Endometrium (tissue), 2 donors: ENCODE measurements at regions not wholly inside any gene's neighbourhood (a gene's known extent, or its start where the extent isn't known, plus 50 kb on each side); places are given as distances from the start of the nearest gene placed in this dataset.

Experiments used
- FAIRE-seq: peaks from 2 replicates; lab custom pipeline; 2012; peaks lifted over from hg19 to GRCh38; lab: Jason Lieb, UNC
- donor health status: control.
- donor health status: control.

DNA sequence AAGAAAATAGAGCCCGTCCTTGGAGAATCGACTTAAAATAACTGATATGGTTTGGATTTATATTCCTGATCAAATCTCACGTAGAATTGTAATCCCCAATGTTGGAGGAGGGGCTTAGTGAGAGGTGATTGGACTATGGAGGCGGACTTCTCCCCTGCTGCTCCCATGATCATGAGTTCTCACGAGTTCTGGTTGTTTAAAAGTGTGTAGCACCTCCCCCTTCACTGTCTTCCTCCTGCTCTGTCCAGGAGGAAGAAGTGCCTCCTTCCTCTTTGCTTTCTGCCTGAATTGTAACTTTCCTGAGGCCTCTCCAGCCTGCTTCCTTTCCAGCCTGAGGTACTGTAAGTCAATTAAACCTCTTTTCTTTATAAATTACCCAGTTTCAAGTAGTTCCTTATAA is 529.2 kb downstream of the HAO1 start:
- FAIRE-seq: no peak

DNA sequence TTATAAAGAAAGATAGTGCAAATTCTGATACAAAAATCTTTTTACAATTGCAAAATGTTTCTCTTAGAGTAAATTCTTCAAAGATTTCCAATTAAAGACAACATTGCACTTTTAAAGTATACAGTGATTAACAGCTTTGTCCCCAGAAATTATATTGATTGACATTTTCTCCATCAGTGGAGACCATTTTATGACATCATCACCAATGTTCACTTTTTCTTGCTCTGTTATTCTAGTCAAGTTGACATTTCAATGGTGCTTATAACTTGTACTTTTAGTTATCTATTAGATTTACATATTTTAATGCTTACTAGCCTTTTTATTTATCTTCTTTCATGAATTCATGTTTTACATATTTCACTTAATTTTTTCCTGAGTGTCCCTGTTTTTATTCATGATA is 524.8 kb downstream of the HAO1 start:
- FAIRE-seq: no peak

DNA sequence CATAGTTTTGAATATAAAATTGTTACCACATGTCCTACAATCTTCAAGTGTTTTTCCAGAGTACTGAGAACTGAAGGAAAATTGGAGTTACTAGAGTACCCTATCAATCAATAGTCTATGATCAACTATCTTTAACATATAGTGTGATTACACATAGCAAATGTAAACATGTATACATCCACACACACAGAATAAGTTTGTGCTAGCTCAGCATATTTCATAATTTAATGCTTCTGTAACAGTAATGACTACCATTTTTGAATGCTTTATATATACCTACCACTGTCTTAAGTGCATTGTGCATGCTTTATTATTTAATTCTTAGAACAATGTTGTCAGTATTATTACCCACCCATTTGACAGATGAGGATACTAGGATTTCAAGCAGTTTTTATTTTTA is 523.9 kb downstream of the HAO1 start:
- no peak for FAIRE-seq

DNA sequence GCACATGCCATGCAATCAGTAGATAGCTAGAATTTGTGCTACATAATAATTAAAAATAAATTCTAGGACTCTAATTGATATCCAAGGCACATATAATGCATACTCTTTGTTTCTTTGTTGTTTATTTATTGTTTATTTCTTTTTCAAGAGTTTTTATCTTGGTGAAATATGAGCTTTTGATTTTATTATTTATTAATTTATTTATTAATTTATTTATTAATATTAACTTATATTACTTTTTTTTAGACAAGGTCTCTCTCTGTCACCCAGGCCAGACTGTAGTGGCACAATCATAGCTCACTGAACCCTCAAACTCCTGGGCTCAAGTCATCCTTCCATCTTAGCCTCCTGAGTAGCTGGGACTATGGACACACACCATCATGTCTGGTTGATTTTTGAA is 519.9 kb downstream of the HAO1 start:
- FAIRE-seq: no peak

DNA sequence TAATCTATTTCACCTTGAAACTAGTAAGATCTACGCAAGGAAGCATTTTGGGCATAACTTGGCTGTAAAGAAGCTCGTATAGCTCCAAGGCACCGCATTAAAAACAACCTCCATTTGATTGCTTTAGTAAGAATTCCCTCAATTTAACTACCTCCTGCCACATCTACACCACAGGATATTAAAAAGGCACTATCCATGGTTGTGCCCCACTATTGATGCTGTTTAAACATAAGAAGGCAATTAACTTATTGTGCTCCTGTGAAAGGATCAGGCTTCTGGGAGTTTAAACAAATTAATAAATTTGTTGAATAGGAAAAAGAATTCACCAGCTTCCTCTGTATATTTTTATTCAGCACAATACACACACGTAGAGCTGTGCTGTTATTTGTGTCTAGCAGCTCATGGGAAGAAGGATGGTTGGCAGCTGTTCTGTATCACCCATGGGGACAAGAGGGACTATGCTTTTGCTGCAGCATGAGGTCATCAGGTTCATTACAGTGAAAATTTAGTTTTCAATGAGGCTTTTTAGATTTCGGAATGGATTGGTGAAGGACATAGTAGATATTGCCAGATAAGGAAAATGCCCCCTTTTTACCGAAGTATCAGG is 513.3 kb downstream of the HAO1 start:
- FAIRE-seq: no peak

DNA sequence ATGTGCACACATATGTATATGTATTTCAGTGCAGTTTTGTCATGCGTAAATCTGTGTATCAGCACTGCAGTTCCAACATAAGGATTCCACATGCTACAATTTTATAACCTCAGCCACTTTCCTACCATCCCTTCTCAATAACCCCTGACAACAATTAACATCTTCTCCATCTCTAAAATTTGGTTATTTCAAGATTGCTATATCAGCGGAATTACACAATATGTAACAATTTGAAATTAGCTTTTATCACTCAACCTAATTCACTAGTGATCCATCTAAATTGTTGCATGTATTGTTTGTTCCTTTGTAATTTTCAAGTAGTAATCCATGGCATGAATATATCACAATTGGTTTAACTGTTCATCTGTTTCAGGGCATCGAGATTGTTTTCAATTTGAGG is 511.3 kb downstream of the HAO1 start:
- no peak for FAIRE-seq

DNA sequence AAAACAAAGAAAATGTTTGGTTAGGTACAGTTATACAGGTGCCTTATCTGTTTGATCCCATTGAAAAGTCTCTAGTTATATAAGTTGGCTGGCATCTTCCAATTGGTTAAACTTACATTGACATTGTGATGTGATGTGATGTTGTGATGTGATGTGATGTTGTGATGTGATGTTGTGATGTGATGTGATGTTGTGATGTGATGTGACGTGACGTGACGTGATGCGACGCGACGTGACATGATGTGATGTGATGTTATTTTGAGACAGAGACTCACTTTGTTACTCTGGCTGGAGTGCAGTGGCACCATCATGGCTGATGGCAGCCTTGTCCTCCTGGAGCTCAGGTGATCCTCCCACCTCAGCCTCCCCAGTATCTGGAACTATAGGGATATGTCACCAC is 507.6 kb downstream of the HAO1 start:
- FAIRE-seq: no peak

DNA sequence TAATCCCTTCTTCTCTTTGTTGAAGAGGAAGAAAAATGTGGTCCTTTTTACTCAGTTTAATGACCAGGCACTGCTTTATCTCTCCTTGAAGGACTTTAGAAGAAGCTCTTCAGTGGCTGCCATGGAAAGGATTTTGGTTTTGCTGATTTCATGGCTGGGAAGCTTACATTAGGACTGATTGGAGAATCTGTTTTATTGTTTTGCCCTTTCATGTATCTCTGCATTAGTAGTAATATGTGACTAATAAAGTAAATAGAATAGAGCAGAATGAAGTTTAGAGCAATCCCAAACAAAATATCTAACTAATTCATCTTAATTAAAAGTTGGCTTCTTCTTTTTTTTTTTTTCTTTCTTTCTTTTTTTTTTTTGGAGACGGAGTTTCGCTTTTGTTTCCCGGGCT is 502.9 kb downstream of the HAO1 start:
- FAIRE-seq: no peak

DNA sequence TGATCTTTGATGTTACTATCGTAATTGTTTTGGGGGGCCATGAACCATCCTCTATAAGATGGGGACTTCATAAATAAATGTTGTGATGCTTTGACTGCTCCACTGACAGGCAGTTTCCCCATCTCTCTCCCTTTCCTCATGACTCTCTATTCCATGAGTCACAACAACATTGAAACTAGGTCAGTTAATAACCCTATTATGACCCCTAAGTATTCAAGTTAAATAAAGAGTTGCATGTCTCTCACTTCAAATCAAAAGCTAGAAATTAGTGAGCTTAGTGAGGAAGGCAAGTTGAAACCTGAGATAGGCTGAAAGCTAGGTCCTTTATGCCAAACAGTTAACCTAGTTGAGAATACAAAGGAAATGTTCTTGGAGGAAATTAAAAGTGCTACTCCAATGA is 491.0 kb downstream of the HAO1 start:
- no peak for FAIRE-seq

DNA sequence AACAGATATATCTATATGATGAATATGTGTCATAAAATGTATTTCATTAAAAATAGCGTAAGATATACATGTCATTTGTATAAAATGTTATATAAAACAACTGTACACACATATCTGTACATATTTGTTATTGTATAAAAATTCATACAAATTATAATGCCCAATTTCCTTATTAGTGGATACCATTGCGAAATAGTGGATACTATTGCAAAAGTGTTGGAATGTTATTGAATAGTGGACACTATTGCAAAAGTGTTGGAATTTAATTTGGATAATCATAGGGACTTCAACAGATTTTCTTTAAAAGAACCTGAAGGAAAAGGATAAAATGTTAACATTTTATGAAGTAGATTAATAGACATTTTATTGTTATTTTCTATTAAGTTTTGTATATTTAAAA is 487.4 kb downstream of the HAO1 start:
- FAIRE-seq: peak; percentile 26

DNA sequence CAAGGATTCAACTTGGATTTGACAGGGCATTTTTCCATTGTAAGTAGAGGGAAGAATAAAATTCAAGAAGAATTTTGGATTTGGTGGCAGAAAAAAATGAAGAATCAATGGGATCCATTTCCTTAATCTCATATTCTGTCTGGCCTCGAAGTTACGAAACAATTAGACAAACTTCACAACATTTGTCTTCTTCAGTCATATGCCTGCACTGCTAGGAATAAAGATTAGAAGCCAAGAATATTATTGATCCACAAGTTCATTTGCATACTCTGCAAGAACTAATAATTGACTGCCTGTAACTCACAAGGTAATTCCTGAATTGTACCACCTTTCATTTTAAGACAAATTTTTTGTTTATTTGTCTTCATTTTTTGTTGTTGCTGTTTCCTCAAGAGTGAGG is 486.2 kb downstream of the HAO1 start:
- FAIRE-seq: no peak

DNA sequence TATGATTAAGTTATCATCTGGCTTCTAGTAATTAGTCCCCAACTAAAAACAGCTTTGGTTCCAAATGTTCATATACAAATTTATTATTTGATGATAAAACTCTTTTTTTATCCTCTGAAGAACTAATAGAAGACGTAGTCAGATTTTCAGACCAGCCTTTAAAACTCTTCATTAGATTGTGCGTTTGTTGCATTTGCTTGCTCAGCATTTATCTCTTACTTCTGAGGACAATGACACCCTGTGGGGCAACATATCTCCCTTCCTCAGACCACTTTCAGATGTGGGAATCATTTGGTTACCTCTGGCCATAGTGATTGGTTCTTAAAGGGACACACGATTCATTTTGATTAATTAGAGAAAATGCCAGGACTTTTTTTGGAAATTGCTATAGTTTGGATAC is 481.8 kb downstream of the HAO1 start:
- FAIRE-seq: no peak

DNA sequence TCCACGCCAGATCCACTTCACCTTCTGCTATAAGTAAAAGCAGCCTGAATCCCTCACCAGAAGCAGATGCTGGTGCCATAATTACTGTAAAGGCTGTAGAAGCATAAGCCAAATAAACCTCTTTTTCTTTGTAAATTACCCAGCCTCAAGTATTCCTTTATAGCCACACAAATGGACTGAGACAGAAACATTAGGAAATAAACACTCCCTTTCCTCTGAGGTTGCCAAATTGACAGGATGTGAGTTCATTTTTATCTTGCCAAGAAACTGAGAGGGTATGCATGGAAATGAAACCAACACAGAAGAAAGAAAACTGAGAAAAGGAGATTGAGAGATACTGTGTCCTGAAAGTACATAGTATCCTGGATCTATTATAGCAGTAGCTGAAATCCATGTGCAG is 481.2 kb downstream of the HAO1 start:
- FAIRE-seq: no peak

DNA sequence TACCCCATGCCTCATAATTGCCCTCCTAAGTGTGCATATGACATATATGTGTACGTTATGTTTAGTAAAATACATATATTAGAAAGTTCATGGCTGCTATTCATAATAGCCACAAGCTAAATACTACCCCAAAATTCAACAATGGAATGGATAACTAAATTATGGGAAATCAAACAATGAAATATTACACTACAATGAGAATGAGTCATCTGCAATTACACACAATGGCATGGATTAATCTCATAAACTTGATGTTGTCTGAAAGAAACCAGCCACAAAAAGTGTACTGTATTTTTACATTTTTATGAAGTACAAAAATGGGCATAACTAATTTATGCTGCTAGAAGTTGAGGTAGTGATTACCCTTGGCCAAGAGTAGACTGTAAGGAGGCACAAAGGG is 477.0 kb downstream of the HAO1 start:
- no peak for FAIRE-seq

DNA sequence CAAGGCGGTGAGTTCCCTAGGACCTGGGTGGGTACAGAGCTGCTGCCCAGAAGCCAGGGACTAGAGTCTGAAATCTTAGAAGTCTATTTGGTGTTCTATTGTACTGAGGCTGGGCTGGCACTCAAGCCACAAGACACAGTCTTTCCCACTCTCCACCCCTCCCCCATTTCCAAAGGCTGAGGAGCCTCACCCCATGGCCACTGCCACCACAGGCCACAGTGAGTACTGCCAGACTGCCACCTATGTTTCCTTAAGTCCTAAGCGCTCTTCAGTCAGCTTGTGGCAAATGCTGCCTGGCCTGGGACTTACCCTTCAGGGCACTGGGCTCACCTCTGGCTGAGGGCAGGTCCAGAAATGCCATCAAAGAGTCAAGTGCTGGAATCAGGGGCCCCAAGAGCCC is 469.3 kb downstream of the HAO1 start:
- no peak for FAIRE-seq

DNA sequence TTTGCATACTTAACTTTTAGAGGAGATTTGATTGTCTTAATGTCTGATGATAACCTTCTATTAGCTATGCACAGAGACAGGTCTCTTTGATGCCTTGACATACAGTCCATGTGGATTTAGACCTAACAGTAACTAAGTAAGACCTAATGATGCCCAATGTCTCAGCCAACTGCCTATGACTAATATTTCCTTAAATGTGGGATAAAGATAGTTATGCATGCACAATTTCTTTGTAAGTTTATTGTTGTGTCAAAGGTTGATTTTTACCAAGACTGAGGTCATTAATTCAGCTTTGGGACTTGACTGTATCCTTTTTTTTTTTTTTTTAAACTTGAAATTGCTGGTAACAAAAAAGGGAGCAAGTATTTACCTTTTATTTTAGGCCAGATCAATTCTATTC is 450.0 kb downstream of the HAO1 start:
- no peak for FAIRE-seq

DNA sequence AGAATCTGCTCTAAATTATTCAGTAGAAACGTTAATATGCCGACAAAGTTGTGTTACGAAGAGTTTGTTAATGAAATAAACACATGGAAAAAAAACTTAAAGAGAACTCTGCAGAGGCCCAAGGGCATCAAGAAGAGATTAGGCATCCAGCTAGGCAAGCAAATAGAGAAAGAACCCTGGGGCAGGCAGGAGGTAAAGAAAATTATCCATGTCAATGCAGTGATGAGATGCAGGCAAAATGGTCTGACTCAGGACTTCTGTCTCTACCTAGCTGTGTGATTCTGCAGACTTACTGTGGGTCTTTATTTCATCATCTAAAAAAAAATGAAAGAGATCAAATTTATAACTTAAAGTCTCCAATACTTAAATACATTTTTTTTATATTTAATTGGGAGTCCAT is 448.0 kb downstream of the HAO1 start:
- FAIRE-seq: no peak

DNA sequence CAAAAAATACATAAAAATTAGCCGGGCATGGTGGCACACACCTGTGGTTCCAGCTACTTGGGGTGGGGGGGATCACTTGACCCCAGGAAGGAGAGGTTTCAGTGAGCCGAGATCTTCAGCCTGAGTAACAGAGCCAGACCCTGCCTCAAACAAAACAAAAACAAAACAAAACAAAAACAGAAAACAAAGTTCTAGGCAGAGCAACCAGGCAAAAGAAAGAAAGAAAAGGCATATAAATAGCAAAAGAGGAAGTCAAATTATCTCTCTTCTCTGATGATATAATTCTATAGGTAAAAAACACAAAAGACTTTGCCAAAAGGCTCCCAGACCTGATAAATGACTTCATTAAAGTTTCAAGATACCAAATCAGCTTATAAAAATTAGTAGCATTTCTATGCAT is 446.9 kb downstream of the HAO1 start:
- FAIRE-seq: no peak

DNA sequence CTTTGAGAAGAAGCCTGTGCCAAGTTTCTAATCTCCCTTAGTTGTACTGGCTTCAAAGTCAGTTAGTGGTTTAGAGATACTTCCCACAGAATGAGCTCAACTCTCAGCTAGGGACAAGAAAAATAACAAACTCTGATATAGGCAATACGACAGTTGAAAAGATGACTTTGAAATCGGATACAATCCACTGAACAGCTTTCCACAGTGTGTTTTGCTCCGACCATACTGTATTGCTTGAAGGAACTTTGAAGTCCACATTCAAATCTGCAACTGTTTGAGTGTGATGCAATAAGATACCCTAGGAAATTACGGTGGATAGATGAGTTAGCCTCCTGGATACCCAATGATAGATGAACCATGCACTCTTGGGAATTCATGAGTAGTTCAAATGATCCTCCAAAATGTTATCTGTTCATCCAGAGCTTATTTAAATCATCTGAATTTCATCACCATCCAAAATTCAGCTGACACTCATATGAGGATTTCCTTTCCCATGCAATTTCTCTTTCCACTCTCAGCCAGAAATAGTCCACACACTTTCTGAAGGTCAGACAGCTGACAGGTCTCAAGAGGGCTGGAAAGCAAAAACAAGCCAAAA is 443.8 kb downstream of the HAO1 start:
- no peak for FAIRE-seq

DNA sequence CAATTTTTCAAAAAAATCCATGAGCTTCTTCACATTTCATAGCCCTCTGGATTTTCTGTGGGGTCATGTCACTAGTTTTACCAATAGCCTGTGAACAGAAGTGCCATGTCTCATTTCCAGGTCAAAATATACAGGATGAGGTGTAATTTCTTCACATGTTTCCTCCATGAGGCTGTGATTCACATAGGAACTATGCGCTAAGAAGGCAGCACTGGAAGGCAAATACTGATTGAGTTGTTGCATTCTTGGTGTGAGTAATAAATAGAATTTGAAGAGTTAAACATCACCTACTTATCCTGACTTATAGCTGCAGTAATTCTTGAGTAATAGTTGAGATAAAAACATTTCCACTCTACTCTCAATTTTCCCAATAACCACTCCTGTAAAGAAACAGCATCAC is 442.3 kb downstream of the HAO1 start:
- no peak for FAIRE-seq

DNA sequence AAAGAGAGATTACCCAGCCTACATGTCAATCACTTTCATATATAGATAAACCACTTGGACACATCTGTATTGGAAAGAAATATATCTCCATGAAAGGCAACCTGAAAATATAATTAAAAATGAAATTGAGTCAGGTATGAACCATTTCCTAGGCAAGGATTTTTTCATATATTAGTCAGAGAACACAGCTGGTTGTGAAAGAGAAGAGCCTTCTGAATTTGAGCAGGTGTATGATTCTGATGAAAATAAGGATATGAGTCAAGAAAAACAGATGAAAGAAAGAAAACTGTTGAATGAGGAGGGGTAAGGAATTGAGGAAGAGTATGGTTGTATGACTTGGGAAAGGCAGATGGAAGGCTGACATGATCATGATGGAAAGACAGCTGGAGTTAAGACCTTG is 441.1 kb downstream of the HAO1 start:
- no peak for FAIRE-seq

DNA sequence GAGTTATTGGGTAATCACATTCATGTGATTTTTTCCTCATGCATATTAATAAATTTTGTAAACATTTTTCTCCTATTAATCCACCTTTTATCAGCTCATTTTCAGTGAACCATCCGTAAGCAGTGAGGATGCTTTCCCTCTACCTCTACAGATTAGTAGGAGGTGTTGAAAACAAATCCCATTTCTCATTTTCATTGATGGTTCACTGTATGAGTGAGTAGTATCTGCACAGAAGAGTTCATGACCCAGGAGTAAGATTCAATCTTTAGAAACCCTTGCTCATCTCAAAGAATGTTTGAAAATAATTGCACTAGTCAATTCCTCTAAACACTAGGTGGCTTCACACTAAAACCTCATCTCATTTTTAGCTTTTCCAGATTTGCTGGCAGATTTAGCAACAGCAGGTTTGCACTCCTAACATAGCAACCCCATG is 440.0 kb downstream of the HAO1 start:
- FAIRE-seq: no peak

DNA sequence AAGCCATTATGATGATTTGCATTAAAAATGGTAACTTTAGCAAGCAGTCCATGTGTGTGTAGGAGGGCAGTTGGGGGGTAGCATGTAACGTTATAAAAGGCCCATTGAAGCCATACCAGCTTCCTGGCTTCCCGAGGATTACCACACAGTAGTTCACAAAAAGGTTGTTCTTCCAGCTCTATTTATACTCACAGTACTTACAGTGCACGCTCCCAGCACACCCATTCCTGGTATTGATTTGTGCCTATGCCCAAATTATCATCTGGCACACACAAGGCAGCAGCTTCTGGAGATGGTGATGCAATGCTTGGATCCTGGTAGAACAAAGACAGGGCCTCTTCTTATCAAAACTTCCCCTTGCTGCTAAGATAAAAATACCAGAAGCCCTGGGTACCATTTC is 436.8 kb downstream of the HAO1 start:
- FAIRE-seq: no peak

DNA sequence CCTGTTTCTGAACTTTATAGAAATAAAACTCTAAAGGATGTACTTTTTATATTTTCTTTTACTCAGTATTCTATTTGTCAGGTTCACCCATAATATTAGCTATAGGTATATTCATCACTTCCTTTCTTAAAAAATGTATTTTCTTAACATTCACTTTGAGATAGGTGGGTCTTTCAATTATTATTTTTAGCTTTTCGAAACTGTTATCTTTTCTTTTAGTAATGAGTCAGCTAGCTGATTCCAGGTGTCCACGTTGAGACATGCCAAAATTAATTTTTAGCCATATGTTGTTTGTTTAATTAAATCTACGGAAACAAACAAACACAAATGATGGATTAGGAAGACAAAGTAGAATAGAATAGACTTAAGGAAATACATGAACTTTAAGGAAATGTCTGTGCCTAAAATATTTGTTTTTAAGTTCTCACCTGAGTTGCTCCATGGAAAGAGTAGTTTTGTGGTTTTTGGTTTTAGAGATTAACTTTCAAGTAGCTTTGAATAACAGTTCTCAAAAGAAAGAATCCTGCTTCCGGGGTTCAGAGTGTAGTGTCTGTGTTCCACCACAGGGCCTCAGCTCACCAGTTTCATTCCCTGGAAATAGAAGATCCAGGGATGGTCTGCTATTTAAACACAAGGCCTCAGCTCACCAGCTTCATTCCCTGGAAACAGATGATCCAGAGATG is 435.0 kb downstream of the HAO1 start:
- no peak for FAIRE-seq
